PFSK-1 (cell line): ENCODE measurements at regions not wholly inside any gene's neighbourhood (a gene's known extent, or its start where the extent isn't known, plus 50 kb on each side); places are given as distances from the start of the nearest gene placed in this dataset.

Experiments used
- FOXP2 ChIP-seq: optimal IDR thresholded peaks from 2 replicates; pipeline ENCODE3; 2011; ENCODE audit warnings: borderline replicate concordance, control low read depth, inconsistent platforms; ENCODE audit not compliant: insufficient read depth; ENCODE audit errors: extremely low read length, extremely low read depth
- POLR2AphosphoS5 ChIP-seq: IDR thresholded peaks from 2 replicates; pipeline ENCODE4 v1.6.1; 2012; ENCODE audit warnings: low read depth, mild to moderate bottlenecking, control low read depth, low read length, moderate library complexity
- SIN3A ChIP-seq: IDR thresholded peaks from 2 replicates; pipeline ENCODE4 v1.6.1; 2012; ENCODE audit warnings: mild to moderate bottlenecking, low read length, moderate library complexity, borderline replicate concordance; ENCODE audit not compliant: insufficient read depth
- TAF1 ChIP-seq: IDR thresholded peaks from 2 replicates; pipeline ENCODE4 v1.6.1; 2012; ENCODE audit warnings: low read length, control low read depth, borderline replicate concordance; ENCODE audit not compliant: insufficient read depth
- TF ChIP-seq, protein P1 (sequence below), 2 experiments: IDR thresholded peaks; 2 replicates each; pipeline versions ENCODE4 v1.6.1 to v1.8.0; 2011 to 2012; ENCODE audit warnings: low read depth in 2 of 2, low read length in 2 of 2, control low read depth in 1 of 2, inconsistent platforms in 1 of 2, mild to moderate bottlenecking in 1 of 2, moderate library complexity in 1 of 2; ENCODE audit not compliant: insufficient read depth in 1 of 2

DNA sequence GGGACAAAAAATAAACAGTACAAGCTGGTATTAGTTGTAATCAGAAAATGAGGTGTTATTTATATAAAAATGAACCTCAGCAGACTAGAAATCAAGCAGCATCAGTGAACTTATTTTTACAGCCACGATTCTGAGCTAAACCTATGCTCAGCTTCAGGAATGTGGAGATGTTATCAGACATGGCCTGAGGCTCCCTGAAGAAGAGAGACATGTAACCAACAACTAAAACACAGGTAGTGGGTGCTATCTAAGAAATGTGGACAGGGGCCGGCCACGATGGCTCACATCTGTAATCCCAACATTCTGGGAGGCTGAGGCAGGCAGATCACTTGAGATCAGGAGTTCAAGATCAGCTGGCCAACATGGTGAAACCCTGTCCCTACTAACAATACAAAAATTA is 534.3 kb downstream of the VRK1 start:
- TF ChIP-seq, protein P1, sequence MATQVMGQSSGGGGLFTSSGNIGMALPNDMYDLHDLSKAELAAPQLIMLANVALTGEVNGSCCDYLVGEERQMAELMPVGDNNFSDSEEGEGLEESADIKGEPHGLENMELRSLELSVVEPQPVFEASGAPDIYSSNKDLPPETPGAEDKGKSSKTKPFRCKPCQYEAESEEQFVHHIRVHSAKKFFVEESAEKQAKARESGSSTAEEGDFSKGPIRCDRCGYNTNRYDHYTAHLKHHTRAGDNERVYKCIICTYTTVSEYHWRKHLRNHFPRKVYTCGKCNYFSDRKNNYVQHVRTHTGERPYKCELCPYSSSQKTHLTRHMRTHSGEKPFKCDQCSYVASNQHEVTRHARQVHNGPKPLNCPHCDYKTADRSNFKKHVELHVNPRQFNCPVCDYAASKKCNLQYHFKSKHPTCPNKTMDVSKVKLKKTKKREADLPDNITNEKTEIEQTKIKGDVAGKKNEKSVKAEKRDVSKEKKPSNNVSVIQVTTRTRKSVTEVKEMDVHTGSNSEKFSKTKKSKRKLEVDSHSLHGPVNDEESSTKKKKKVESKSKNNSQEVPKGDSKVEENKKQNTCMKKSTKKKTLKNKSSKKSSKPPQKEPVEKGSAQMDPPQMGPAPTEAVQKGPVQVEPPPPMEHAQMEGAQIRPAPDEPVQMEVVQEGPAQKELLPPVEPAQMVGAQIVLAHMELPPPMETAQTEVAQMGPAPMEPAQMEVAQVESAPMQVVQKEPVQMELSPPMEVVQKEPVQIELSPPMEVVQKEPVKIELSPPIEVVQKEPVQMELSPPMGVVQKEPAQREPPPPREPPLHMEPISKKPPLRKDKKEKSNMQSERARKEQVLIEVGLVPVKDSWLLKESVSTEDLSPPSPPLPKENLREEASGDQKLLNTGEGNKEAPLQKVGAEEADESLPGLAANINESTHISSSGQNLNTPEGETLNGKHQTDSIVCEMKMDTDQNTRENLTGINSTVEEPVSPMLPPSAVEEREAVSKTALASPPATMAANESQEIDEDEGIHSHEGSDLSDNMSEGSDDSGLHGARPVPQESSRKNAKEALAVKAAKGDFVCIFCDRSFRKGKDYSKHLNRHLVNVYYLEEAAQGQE (IDR thresholded peaks at IDR 0.05; ENCODE audit: insufficient read depth in 1 of 2, low read depth in 2 of 2, low read length in 2 of 2), result no peak
- no peak for TF ChIP-seq POLR2AphosphoS5
- TF ChIP-seq SIN3A, result no peak
- TF ChIP-seq TAF1, result no peak
- no peak for TF ChIP-seq FOXP2

DNA sequence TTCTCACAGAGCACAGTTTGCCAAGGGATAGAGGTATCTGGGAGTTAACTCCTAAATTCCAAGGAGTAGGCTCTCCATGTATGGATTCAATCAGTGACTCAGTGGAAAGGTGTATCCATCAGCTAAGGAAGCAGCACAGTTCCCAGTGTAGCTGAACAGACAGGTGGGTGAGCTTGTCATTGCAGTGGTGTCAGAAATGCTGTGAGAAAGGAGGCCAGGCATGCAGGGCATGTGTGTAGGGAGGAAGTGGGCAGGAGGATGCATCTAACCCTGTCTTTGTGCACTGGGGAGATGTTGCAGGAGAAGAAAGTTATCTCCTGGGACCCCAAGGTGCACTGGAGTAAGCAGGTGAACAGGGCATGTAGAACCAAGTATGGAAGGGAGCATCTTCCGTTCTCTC is 539.0 kb downstream of the VRK1 start:
- TF ChIP-seq FOXP2 (no peak), SIN3A (no peak), POLR2AphosphoS5 (no peak), TAF1 (no peak)
- TF ChIP-seq, protein P1 (IDR thresholded peaks at IDR 0.05; ENCODE audit: insufficient read depth in 1 of 2, low read depth in 2 of 2, low read length in 2 of 2), result no peak

DNA sequence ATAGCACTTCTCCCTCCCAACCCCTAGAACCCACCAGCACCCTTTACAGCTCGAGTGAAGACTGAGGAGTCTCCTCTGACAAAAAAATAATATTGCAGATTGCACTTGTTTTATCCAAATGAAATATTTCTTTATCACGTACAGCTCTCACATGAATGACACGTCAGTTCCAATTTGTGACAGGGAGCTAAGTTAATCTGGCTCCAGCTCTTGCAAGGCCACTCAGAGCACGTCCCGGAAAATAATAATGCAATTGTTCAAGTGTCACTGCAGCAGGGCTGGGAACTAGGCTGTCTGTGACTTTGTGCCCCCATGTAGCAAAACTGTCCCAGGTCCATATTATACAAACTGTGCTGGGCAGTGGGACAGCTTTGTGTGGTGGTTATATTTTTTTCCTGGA is 539.6 kb downstream of the VRK1 start:
- TF ChIP-seq SIN3A (no peak), POLR2AphosphoS5 (no peak), FOXP2 (no peak), TAF1 (no peak)
- TF ChIP-seq, protein P1 (IDR thresholded peaks at IDR 0.05; ENCODE audit: insufficient read depth in 1 of 2, low read depth in 2 of 2, low read length in 2 of 2), result no peak

DNA sequence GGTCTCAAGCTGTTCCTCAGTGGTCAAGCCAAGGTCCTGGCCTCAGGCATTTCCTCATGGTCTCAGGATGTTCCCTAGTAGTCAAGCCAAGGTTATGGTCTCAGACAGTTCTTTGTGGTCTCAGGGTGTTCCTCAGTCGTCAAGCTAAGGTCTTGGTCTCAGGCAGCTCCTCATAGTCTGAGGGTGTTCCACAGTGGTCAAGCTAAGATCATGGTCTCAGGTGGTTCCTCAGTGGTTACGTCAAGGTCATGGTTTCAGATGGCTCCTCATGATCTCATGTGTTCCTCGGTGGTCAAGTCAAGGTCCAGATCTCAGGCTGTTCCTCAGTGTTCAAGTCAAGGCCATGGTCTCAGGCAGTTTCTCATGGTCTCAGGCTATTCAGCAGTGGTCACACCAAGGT is 540.1 kb downstream of the VRK1 start:
- no peak for TF ChIP-seq SIN3A
- TF ChIP-seq, protein P1 (IDR thresholded peaks at IDR 0.05; ENCODE audit: insufficient read depth in 1 of 2, low read depth in 2 of 2, low read length in 2 of 2), result no peak
- TF ChIP-seq FOXP2, result no peak
- TF ChIP-seq TAF1, result no peak
- no peak for TF ChIP-seq POLR2AphosphoS5

DNA sequence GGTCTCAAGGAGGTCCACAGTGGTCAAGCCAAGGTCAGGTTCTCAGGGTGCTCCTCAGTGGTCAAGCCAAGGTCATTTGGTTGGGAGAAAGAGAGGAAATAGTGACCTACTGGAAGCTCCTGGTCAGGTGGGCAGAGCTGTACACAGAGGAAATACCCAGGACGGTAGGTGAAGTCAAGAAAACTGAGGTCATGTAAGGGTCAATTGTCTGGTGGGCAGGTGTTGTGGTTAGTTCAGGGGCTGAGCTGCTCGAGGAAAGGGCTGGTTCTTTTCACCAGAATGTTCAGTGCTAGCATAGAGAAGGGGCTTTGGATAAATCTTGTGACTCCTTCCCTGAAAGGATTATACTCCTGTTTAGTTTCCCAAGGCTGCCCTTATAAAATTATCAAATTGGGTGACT is 540.5 kb downstream of the VRK1 start:
- TF ChIP-seq SIN3A (no peak), TAF1 (no peak), FOXP2 (no peak), POLR2AphosphoS5 (no peak)
- TF ChIP-seq, protein P1 (IDR thresholded peaks at IDR 0.05; ENCODE audit: insufficient read depth in 1 of 2, low read depth in 2 of 2, low read length in 2 of 2), result no peak
